ENCODE measurements at regions not wholly inside any gene's neighbourhood (a gene's known extent, or its start where the extent isn't known, plus 50 kb on each side); places are given as distances from the start of the nearest gene placed in this dataset.

GRCh38 chr11:129289350-129290040, 86.2 kb upstream of the BARX2 start:
- DNase-seq (ENCODE audit: low spot score in 2 of 2): no peak
- H3K4me1 ChIP-seq: peaks cover 0 to 13% (median 0%) of the 10 kb centered on the region in 4 donors
- no peak overlapping the region for H3K4me3 ChIP-seq
- no peak overlapping the region for H3K27ac ChIP-seq
- no peak for TF ChIP-seq EP300 (IDR thresholded peaks at IDR 0.05)
- TF ChIP-seq POLR2A (IDR thresholded peaks at IDR 0.05): no peak
- no peak for TF ChIP-seq CTCF (IDR thresholded peaks at IDR 0.05)
- no peaks in the 10 kb centered on the region for H3K36me3 ChIP-seq
- 89 to 92% methylated on average over 13 of the region's 13 CpGs for WGBS, 2 donors
- H3K9me3 ChIP-seq: no peaks in the 10 kb centered on the region
- H3K27me3 ChIP-seq: no peaks in the 10 kb centered on the region

GRCh38 chr11:129287920-129288319, 87.7 kb upstream of the BARX2 start:
- WGBS, 2 donors: 62 to 81% methylated on average over 3 of the region's 3 CpGs

GRCh38 chr11:129286813-129287212, 88.8 kb upstream of the BARX2 start:
- Histone ChIP-seq H3K27ac (no peak overlapping the region), H3K4me3 (no peak overlapping the region), H3K36me3 (no peaks in the 10 kb centered on the region), H3K27me3 (no peaks in the 10 kb centered on the region), H3K4me1 (peaks cover 0 to 10% (median 0%) of the 10 kb centered on the region in 4 donors), H3K9me3 (no peaks in the 10 kb centered on the region)
- no peak for TF ChIP-seq POLR2A (IDR thresholded peaks at IDR 0.05)
- TF ChIP-seq CTCF (IDR thresholded peaks at IDR 0.05): no peak
- no peak for TF ChIP-seq EP300 (IDR thresholded peaks at IDR 0.05)
- WGBS, 2 donors: 37 to 44% methylated on average over 7 of the region's 7 CpGs
- no peak for DNase-seq (ENCODE audit: low spot score in 2 of 2)

More at GRCh38 chr11:129287920-129288319, 87.7 kb upstream of the BARX2 start:
- no peaks in the 10 kb centered on the region for H3K27me3 ChIP-seq
- H3K36me3 ChIP-seq: no peaks in the 10 kb centered on the region
- no peak for TF ChIP-seq CTCF (IDR thresholded peaks at IDR 0.05)
- no peak overlapping the region for H3K4me3 ChIP-seq
- no peak overlapping the region for H3K27ac ChIP-seq
- H3K4me1 ChIP-seq: peaks cover 0 to 13% (median 0%) of the 10 kb centered on the region in 4 donors
- H3K9me3 ChIP-seq: no peaks in the 10 kb centered on the region
- DNase-seq (ENCODE audit: low spot score in 2 of 2): no peak

GRCh38 chr11:129285402-129285786, 90.3 kb upstream of the BARX2 start:
- Histone ChIP-seq H3K9me3 (no peaks in the 10 kb centered on the region), H3K27me3 (no peaks in the 10 kb centered on the region), H3K4me3 (no peak overlapping the region), H3K36me3 (no peaks in the 10 kb centered on the region), H3K27ac (no peak overlapping the region), H3K4me1 (peaks cover 0 to under 1% (median 0%) of the 10 kb centered on the region in 4 donors)
- WGBS, 2 donors: 47 to 49% methylated on average over 1 of the region's 1 CpG
- TF ChIP-seq CTCF (IDR thresholded peaks at IDR 0.05) (no peak), POLR2A (IDR thresholded peaks at IDR 0.05) (no peak), EP300 (IDR thresholded peaks at IDR 0.05) (no peak)
- no peak for DNase-seq (ENCODE audit: low spot score in 2 of 2)

GRCh38 chr11:129283141-129283540, 91.0 kb upstream of the ARHGAP32 start:
- no peak overlapping the region for H3K4me3 ChIP-seq
- H3K9me3 ChIP-seq: no peaks in the 10 kb centered on the region
- no peak overlapping the region for H3K27ac ChIP-seq
- no peak for TF ChIP-seq EP300 (IDR thresholded peaks at IDR 0.05)
- TF ChIP-seq POLR2A (IDR thresholded peaks at IDR 0.05): no peak
- no peak for TF ChIP-seq CTCF (IDR thresholded peaks at IDR 0.05)
- peaks cover 0 to 11% (median 1%) of the 10 kb centered on the region in 4 donors for H3K4me1 ChIP-seq
- no peaks in the 10 kb centered on the region for H3K27me3 ChIP-seq
- WGBS, 2 donors: 74 to 77% methylated on average over 1 of the region's 1 CpG
- DNase-seq (ENCODE audit: low spot score in 2 of 2): no peak
- no peaks in the 10 kb centered on the region for H3K36me3 ChIP-seq
